ENCODE measurements at regions not wholly inside any gene's neighbourhood (a gene's known extent, or its start where the extent isn't known, plus 50 kb on each side); places are given as distances from the start of the nearest gene placed in this dataset.

DNA sequence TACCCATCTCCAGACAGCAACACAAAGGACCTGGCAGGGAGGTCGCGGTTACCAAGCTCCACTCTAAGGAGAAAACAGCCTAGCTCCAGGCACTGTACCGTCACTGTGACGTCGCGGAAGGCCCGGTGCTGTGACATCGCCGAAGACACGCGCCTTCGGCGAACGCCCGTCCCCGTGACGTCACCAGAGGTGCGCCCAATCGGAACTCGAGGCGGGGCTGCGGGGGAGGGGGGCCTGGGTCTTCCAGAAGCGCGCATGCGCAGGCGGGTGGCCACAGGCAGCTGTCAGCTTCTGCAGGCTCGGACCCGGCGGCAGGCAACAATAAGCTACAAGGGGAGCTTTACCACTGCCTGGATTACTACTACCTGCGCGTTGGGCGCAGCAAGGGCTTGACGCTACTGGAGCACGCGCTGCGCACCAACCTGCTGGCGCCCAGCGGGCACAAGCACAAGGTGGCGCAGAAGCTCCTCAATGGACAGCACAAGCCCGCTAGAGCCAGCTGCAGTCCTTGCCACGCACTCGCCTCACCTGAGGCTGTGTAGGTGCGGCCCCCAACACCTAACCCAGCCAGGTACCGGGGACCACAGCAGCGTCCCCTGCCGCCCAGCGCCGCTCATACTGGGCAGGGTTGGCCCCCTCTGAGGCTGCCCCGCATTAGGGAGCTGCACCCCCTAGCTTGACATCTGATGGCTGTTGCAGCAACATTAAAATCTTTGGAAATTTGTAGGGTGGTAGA, 208.4 kb downstream of the TPST1 start:
- WGBS, 2 donors, result 5 to 13% methylated on average over 3 to 31 of the region's 49 CpGs
- H3K9me3 ChIP-seq, result no peaks in the 10 kb centered on the region
- peaks cover 8 to 21% (median 12%) of the 10 kb centered on the region in 4 donors for H3K4me1 ChIP-seq
- DNase-seq (peak; percentile 82 to 95), ATAC-seq (ENCODE audit: low FRiP score in 2 of 2) (peak; percentile 85 to 87)
- TF ChIP-seq, protein P1, sequence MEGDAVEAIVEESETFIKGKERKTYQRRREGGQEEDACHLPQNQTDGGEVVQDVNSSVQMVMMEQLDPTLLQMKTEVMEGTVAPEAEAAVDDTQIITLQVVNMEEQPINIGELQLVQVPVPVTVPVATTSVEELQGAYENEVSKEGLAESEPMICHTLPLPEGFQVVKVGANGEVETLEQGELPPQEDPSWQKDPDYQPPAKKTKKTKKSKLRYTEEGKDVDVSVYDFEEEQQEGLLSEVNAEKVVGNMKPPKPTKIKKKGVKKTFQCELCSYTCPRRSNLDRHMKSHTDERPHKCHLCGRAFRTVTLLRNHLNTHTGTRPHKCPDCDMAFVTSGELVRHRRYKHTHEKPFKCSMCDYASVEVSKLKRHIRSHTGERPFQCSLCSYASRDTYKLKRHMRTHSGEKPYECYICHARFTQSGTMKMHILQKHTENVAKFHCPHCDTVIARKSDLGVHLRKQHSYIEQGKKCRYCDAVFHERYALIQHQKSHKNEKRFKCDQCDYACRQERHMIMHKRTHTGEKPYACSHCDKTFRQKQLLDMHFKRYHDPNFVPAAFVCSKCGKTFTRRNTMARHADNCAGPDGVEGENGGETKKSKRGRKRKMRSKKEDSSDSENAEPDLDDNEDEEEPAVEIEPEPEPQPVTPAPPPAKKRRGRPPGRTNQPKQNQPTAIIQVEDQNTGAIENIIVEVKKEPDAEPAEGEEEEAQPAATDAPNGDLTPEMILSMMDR (IDR thresholded peaks at IDR 0.05), result peak in 5 of 6 experiments; percentile 38 to 75 (median 56)
- no peak for TF ChIP-seq EP300 (IDR thresholded peaks at IDR 0.05)
- peak in 1 of 4 donors; percentile 36 for TF ChIP-seq POLR2A (IDR thresholded peaks at IDR 0.05)
- peak in 1 of 2 donors; percentile 35 for TF ChIP-seq POLR2AphosphoS5 (IDR thresholded peaks at IDR 0.05)
- peak overlapping the region; percentile 34 to 53 (median 44) for H3K4me3 ChIP-seq
- peak overlapping the region; percentile 1 to 80 (median 50) for H3K27ac ChIP-seq
- H3K27me3 ChIP-seq, result no peaks in the 10 kb centered on the region
- H3K36me3 ChIP-seq, result no peaks in the 10 kb centered on the region

DNA sequence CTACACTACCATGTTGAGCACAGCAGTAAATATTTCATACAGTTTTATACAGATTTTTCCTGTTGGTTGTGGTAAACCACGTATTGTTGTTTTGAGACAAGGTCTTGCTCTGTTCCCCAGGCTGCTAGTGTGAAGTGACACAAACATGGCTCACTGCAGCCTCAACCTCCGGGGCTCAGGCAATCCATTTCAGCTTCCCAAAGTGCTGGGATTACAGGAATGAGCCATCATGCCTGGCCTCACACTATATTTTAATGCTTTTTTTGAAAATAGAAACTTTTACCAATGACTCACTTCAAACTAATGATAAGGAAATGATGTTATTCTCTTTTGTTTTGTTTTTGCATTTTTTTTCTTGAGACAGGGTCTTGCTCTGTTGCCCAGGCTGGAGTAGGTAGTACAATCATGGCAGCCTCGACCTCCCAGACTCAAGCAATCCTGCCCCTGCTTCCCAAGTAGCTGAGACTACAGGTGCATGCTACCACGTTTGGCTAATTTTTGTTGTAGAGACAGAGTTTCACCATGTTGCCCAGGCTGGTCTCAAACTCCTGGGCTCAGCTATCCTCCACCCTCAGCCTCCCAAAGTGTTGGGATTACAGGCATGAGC, 210.6 kb downstream of the TPST1 start:
- no peaks in the 10 kb centered on the region for H3K9me3 ChIP-seq
- H3K27me3 ChIP-seq, result no peaks in the 10 kb centered on the region
- DNase-seq, result no peak
- no peaks in the 10 kb centered on the region for H3K36me3 ChIP-seq
- no peak overlapping the region for H3K4me3 ChIP-seq
- no peak for ATAC-seq (ENCODE audit: low FRiP score in 2 of 2)
- H3K27ac ChIP-seq, result no peak overlapping the region
- TF ChIP-seq, protein P1 (IDR thresholded peaks at IDR 0.05), result no peak
- no peak for TF ChIP-seq EP300 (IDR thresholded peaks at IDR 0.05)
- H3K4me1 ChIP-seq, result peaks cover 8 to 14% (median 12%) of the 10 kb centered on the region in 4 donors
- WGBS, 2 donors, result 85 to 89% methylated on average over 4 of the region's 4 CpGs

DNA sequence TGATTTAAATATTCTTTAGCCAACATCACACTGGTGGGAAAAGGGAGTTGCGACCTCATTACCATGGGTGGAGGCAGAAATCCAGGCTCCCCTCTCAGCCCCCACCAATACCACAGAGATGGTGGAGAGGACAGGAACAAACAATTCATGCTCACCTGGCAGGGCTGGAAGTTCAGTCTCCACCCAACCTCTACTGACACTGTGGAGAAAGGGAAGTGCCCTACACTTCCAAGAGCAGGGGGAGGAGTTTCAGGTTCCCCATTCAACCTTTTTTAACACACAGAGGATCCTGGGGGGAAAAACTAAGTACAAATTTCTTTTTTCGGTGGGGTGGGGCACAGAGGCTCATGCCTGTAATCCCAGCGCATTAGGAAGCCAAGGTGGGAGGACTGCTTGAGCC, 210.1 kb upstream of the KCTD7 start:
- no peak for DNase-seq
- TF ChIP-seq, protein P1 (IDR thresholded peaks at IDR 0.05), result no peak
- TF ChIP-seq EP300 (IDR thresholded peaks at IDR 0.05) (no peak), POLR2A (IDR thresholded peaks at IDR 0.05) (no peak), POLR2AphosphoS5 (IDR thresholded peaks at IDR 0.05) (no peak)
- Histone ChIP-seq H3K4me3 (no peak overlapping the region), H3K27ac (no peak overlapping the region), H3K9me3 (no peaks in the 10 kb centered on the region), H3K36me3 (no peaks in the 10 kb centered on the region), H3K27me3 (no peaks in the 10 kb centered on the region), H3K4me1 (peaks cover 7 to 8% (median 8%) of the 10 kb centered on the region in 4 donors)
- ATAC-seq (ENCODE audit: low FRiP score in 2 of 2), result no peak
- WGBS, 2 donors, result 73 to 95% methylated on average over 3 of the region's 3 CpGs

DNA sequence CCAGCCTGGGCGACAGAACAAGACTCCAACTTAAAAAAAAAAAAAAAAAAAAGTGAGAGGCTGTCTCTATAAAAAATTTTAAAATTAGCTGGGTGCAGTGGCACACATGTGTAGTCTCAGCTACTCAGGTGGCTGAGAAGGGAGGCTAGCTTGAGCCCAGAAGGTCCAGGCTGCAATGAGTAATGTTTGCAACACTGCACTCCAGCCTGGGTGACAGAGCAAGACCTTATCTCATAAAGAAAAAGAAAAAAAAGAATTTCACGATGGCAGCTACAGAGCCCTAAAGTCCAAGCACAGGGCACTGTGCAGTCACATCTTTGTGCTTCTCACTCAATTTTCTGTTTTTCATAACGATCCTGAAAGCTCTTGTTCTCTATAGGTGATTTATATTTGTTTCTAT, 209.5 kb upstream of the KCTD7 start:
- Histone ChIP-seq H3K9me3 (no peaks in the 10 kb centered on the region), H3K36me3 (peaks cover 0 to 4% (median 0%) of the 10 kb centered on the region in 4 donors), H3K4me3 (no peak overlapping the region), H3K4me1 (peaks cover under 1 to 1% (median under 1%) of the 10 kb centered on the region in 4 donors), H3K27ac (no peak overlapping the region), H3K27me3 (no peaks in the 10 kb centered on the region)
- DNase-seq, result no peak
- TF ChIP-seq, protein P1 (IDR thresholded peaks at IDR 0.05), result no peak
- TF ChIP-seq EP300 (IDR thresholded peaks at IDR 0.05) (no peak), POLR2AphosphoS5 (IDR thresholded peaks at IDR 0.05) (no peak), POLR2A (IDR thresholded peaks at IDR 0.05) (no peak)
- 85% methylated on average over 3 of the region's 3 CpGs for WGBS, 2 donors
- ATAC-seq (ENCODE audit: low FRiP score in 2 of 2), result no peak

Measured in upper lobe of left lung (tissue), 6 donors.